Stimulated activated CD4-positive, alpha-beta T cell treated with anti-CD3 and anti-CD28 coated beads, TNF-alpha, amount 100 ng/mL, for 48 hours (primary cell): ENCODE measurements at regions not wholly inside any gene's neighbourhood (a gene's known extent, or its start where the extent isn't known, plus 50 kb on each side); places are given as distances from the start of the nearest gene placed in this dataset.
"Not testable (repeated sequence)": the region's sequence is repeated elsewhere in the genome, so short reads cannot be mapped to it uniquely, and the experiment has no call there.

Experiments
- DNase-seq, 3 donors: peaks; one replicate each; pipeline ENCODE4 v3.0.0-alpha.2; 2020; ENCODE audit warnings: low read depth in 3 of 3

DNA sequence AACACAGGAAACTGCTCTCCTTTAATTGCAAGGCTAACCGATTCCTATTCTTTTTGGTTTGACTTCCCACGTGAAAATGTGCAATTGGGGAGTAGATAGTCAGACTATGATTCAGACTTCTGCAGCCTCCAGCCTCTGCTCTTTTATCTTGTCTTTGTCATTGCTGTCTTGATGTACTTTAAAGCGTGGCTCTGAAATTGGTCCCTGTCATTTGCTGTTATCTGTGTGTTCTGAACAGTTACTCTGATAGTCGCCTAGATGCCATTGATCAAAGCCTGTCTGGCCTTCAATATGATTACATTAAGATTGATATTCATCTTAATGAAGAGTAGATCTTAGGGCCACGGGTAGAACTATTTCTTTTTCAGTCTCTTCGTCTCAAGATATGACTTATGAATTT, 799.2 kb downstream of the REEP3 start:
- no peak for DNase-seq

DNA sequence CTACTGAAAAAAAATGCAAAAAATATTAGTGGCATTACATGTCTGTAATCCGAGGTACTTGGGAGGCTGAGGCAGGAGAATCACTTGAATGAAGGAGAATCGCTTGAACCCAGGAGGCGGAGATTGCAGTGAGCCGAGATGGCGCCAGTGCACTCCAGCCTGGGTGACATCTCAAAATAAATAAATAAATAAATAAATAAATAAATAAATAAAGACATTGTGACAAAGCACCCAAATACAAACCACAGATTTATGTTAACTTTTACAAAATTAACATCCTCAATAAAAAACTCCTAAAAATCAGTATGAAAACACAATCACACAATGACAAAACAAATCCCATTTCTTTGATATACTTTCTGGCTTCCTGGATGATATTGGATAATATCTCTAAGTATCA, 808.3 kb downstream of the REEP3 start:
- DNase-seq: no peak

DNA sequence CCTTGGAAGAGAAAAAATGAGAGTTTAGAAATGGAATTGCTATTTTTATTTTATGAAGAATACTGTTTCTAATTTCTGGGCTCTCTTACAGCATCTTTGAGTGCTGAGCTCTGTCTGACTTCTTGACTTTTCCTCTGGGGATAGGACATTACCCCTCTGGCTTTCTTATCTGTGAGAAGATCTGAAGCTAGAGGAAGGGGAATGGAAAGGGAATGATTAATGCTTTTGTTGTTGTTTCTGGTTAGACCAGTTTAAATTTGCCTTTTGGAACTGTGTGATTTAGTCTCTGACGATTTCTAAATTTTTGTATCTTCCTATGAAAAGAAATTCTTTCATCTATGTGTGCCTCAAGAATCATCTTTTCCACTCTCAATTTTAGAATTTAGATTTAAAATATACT, 811.4 kb downstream of the REEP3 start:
- DNase-seq: no peak

DNA sequence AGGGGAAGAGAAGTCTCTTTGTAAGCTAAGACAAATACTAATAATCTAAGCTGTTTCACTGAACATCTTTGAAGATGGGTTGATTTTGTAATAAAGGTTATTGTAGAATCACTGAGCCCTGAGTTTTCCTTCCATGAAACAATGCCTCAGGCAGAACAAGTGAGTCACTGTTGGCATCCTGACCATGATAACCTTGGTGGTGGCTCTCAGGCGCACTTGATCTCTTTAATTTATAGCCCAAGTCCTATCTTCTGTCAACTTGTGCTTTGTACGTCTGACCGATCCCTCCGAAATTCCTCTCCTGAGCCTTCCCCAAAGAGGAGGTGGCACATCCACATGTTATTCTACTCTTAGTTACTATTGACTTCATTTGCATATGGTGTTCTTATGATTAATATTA, 812.9 kb downstream of the REEP3 start:
- DNase-seq: no peak

DNA sequence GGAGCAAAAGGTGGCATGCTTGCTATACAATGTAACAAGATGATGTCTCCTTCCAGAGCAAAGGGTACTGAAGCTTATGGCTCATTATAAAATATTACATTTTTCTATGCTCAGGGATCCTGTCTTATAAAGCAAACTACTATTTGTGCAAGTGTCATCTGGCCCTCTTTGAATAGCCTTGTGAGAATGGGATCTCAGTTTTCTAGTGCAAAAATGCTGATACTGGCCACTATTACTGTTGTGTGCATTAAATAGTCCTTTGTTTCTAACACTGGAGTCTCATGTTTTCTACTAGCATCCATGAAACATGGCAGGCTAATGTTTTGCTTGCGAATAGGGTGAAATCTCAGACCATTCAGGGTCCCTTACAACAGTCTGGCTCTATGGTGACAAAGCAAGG, 823.0 kb downstream of the REEP3 start:
- DNase-seq: no peak

DNA sequence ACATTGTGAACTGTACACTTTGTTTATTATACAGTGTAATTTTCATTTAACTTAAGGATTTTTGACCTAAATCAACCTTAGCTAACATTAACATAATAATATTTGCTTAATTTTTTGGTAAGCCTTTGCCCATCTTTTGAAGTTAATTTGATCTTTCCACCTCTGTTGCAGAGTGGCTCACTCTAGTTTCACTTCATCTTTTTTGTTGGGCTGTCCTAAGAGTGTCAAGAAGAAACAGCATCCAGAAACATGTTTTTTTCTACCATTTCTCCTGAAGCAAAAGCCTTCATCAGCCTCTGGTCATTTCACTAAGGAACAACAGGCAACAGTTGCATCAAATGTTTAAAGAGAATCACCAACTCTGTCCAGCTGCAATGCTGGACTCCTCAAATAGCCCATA, 824.7 kb downstream of the REEP3 start:
- DNase-seq: no peak

DNA sequence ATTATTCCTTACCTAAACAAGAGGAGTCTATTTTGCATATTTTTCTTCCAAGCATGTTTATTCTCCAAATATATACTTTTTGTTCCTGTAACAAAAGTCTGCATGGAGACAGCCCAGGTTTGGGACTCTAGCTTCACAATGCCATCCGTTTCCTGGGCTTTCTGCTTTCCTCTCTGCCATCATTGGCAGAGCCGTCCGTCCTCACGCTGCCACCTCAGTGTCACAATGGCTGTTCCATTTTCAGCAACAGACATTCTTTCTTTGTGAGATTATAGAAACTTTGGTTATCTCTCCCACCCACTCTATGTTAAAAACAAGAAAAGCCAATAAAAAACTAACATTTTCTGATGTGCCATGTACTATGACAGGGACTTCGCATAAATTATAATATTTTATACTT, 825.2 kb downstream of the REEP3 start:
- no peak for DNase-seq

DNA sequence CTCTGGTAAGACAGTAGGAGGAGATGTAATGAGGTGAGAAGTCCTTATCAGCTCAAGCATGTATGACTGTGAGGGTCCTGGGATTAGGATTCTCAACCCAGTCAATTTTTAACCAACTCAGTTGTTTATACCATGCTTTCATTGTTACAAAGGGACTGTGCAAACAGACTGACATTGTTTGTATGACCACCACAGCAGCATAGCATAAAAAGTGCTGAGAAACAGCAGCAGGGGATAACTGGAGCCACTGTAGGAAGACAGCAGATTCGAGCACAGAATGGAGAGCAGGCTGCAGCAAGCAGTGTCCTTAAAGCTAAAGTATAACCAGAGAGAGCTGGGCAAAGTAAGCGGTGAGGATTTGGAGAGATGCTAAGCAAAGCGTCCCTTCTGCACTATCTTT, 829.5 kb downstream of the REEP3 start:
- DNase-seq: no peak

DNA sequence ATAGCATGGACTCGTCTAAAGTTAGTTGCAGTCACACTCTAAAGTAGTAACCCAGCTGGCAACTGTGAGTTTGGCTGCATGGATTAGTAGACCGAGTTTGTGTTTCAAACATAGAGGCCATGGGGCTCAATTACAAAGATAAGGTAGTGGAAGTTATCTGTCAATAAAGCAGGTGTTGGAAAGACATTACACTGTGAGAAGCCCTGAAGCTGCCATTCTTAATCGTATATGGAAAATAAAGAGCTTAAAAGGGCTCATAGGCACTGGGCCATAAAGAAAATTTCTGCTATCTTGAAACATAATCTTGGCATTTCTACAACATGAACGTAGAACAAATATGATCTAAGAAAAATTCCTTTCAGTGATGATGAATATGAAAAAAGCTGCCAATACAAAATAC, 837.7 kb downstream of the REEP3 start:
- no peak for DNase-seq

DNA sequence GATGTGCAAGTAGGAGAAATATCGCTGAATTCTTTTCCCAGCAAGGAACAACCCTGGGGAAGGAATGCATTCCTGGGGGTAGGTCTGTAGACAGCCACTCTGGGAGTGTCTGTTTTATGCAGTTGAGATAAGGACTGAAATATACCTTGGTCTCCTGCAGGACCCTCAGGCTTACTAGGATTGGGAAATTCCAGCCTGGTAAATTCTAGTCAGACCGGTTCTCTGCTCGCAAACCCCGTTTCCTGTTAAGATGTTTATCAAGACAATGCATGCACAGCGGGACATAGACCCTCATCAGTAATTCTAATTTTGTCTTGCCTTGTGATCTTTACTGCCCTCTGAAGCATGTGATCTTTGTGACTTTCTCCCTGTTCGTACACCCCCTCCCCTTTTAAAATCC, 839.0 kb downstream of the REEP3 start:
- not testable (repeated sequence) for DNase-seq

DNA sequence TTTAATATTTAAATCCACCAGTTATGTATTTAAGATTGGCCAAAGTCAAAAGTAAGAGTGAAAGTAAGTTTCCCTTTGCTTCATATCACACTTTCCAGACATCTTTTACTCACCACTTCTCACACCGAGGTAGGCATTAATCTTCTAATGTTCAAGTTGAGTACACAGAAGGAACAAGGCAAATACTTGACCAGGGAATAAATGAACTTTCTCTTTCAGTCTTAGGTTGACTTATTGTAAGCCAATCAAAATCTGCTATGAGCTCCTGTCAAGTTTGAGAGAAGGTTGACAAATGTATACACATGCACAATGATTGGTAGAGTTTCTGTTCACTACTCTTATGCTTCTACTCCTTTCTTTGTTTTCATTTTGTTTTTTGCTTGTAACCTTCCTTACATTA, 842.5 kb downstream of the REEP3 start:
- no peak for DNase-seq

DNA sequence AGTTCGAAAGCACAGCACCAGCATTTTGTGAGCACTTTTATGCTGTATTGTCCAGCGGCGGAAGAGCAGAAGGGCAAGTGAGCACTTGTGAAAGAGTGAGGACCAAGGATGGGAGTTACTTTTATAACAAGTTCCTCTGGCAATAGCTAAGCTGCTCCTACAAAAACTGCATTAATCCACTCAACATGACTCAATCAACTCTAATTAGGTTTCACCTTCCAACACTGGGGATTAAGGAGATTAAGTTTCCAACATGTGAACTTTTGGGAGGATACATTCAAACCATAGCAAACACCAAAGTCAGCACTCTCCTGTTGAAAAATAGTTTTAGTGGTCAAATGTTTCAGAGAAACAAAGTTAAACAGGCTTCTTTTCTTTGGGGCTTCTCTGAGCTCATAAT, 844.5 kb downstream of the REEP3 start:
- no peak for DNase-seq

DNA sequence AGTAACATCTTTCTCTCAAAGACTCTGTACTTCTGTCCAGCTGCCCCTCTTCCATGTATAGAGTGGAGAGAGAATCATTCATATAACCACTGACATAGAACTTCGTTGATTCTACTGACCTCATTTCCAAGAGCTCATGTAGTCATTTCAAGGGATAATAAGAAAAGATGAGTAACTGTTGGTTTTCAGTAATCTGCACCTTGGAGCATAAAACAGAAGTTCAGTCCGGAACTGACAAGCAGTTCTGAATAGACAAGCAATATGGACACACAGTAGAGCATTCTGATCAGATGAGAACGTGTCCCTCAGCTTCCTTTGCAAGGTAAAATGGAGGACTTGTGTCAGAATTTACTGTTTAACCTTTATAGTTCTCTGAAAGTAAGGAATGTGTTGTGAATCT, 847.1 kb downstream of the REEP3 start:
- DNase-seq: no peak

DNA sequence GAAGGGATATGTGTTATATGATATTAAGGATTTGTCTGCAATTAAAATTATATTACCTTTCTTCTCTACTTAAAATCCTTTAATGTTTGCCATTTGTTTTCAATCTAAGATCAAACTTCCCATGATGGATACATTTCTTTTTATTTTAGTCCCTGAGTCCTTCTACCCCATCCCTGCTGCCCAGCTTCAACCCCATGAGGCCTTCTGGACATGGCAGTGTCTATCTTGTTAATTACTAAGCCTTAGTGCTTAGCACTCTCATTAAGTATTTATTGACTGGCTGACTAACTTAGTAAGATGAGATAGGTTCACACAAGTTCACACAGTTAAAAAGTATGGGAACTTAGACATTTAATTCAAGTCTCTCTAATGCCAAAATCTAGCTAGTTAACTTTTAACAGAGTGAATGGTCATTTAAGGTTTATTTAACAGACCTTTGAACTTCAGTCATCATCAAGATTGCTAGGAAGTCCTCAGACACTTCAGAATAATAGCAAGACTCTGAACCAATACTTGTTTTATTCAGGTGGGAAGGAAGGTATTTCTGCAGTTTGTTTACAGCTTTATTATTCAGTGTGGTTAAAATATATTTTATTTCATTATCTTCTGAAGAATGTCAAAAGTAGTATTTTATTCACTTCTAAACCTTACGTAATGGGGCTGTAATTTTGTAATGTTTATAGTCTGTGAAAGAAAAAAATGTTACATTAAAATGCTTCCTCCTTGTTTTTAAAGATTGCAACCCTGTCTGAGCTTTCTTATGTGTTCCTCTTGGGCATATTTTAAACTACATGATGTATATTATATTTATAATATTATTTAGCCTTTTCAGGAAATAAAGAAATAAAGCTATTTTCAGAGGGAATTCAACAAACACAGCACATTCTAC, 848.9 kb downstream of the REEP3 start:
- no peak for DNase-seq

DNA sequence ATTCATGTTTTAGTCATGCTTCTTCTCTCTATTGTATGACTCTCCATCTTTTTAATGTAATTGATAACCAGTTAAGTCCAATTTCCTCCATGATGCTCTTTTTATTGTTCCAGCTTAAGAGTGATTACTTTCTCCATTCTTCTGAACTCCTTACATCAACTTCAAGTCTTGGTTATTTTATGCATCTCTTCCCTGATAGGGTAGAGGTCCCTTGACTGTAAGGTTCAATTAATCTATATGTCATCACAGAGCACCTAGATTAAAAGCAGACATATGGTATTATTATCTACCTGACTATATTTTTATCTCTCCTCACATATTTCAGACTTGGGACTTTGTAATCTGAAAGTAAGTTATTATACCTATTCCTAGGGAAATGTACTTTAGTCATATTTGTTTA, 853.1 kb downstream of the REEP3 start:
- DNase-seq: no peak

DNA sequence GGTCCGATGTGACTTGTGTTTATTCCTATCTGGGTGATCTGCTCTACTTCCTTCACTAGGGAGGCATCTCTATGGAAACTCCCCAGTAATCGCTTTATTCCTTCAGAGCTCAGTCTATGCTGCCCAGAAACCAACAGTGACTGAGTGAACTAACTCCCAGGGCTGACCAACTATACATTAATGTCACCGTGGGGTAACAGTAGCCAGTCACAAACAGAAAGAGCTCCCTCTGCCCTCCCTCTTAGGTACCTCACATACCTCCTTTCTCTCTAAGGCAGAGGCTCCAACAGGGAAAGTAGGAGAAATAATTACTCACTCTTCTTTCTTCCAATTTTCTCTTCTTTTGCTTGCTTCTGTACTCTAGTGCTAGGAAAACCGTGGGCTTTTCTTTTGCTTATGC, 855.0 kb downstream of the REEP3 start:
- DNase-seq: no peak

DNA sequence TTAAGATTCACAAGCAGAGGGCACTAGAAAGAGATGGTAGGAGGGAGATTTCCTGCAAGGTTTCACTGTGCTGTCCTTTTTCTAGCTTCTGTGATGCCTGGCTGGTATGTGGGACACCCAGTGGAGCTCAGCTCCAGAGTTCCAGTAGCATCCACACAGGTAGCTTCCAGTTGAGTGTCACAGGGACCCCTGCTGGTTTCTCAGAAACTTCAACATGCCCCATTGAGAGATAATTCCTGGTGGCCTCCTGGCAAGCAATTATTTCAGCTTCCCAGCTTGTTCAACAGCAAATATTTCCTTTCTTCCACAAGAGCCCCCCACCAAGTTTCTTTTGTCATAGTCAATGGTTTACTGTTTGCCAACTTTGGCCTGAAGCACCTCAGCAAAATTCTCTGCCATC, 858.7 kb downstream of the REEP3 start:
- no peak for DNase-seq

DNA sequence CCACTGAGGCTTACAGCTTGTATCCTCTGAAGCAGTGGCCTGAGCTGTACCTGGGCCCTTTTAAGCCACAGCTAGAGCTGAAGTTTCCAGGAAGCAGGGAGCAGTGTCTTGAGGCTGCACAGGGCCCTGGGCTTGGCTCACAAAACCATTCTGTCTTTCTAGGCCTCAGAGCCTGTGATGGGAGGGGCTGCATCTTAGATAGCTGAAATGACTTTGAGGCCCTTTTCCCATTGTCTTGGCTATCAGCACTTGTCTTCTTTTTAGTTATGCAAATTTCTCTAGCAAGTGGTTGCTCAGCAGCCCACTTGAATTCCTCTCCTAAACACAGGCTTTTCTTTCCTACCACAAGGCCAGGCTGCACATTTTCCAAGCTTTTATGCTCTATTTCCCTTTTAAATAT, 864.2 kb downstream of the REEP3 start:
- DNase-seq: no peak

DNA sequence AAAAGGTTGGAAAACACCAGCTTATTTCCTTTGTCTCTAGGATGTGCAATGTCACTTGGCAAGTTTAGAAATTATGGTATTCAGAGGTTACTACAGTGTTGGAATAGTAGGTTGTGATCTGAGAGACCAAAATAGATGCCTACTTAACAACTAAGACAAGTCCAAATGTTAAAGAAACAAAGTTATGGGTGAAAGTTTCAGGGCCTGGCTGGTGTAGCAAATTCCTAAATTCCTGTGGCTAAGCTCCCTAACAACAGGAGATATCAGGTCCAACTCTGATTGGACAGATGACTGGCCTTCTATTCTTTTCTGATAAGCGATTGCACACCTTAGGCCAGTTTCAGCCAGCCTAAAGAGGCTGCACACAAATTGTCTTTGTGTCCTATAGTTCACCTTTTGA, 873.5 kb downstream of the REEP3 start:
- DNase-seq: no peak

DNA sequence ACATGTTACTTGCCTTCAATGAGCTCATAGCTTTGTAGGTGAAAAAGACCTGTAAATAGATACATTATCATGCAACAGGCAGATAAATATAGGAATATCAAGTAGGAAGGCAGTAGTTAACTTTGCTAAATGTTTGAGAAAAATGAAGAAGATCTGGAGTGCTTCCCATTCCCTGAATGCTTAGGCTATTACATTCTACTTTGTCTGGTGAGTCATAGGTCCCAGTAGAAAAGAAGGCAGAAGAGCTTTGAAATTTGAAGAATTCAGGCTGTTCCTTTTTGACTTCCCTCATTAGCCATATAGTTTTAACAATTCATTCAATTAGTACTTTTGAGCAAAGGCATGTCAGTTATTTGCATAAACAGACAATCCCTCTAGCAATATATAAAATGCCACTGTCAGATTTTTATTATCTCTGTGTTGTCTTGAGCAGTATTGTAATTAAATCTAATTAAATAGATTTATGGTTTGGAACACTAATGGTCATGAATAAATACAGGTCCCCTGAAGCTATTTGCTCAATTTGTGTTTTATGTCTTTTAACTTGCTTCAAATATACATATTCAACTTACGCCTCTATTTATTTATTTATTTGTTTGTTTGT, 875.0 kb downstream of the REEP3 start:
- no peak for DNase-seq

DNA sequence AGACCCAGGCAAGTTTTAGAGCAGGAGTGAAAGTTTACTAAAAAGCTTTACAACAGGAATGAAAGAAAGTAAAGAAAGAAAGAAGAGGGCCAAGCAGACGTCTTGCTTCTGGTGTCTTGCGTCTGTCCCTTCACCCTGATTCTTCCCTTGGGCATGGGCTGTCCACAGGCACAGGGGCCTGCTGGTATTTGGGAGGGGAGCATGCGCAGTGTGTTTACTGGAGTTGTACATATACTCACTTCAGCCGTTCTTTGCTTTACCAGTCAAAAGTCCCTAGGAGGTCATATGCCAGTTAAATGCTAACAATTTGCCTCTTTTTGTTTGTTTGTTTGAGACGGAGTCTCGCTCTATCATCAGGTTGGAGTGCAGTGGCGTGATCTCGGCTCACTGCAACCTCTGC, 875.9 kb downstream of the REEP3 start:
- DNase-seq: no peak

DNA sequence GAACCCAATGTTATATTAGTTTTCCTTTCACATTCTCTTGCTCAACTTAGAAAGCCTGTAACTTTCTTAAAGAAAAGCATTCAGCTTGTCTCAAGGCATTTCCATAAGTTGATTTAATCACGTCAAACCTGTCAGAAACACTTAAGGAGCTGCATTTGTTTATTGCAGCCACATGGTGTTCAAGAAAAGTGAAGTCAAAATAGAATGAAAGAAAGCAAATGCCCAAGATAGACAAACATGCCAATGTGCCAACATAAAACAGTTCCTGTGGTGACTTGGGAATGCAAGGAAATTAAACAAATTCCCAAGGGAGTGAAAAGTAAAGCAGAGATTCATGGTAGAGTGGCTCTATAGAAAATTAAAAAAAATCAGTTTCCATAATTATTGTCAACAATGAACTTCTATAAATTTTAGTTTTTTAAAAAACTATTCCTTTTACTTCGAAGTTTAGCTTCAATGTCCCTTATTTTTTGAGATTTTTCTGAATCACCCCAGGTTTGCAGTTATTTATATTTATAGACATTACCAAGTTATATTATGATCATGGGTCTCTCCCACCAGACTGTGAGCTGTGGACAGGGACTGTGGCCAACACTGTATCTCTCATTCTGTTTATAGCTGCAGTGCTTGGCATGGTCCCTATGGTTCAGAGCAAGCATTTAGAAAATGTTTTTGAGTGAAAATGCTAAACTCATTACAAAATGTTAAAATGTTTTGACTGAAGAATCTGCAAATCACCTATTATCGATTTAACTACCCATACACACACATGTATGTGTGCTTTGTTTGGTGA, 887.4 kb downstream of the REEP3 start:
- DNase-seq: no peak

DNA sequence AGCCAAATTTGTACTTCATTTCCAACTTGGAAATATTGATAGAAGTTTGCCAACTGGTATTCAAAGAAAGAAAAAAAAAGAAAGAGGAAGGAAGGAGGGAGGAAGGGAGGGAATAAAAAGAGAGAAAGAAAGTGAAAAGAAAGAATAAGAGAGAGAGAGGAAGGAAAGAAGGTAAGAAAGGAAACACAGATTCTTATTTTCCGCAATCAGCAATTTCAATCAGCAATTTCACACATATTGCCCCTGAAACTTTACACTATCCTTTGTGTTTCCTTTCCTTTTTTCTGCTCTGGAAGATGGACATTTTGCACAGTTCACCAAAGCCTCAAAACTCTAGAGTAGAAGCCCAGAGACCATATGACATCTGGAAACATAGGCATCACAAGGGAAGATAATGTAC, 888.1 kb downstream of the REEP3 start:
- no peak for DNase-seq
